GM12891 (cell line): ENCODE measurements at regions not wholly inside any gene's neighbourhood (a gene's known extent, or its start where the extent isn't known, plus 50 kb on each side); places are given as distances from the start of the nearest gene placed in this dataset.

Experiments
- PAX5 ChIP-seq: IDR thresholded peaks from 2 replicates; pipeline ENCODE4 v1.6.1; 2011; ENCODE audit warnings: low read length, moderate library complexity, mild to moderate bottlenecking; ENCODE audit not compliant: insufficient read depth, severe bottlenecking
- POLR2A ChIP-seq: IDR thresholded peaks from 2 replicates; pipeline ENCODE4 v1.6.1; 2011; ENCODE audit warnings: low read depth, low read length, control low read depth
- POLR2AphosphoS5 ChIP-seq: IDR thresholded peaks from 2 replicates; pipeline ENCODE4 v1.6.1; 2011; ENCODE audit warnings: low read depth, low read length, control low read depth
- POU2F2 ChIP-seq: IDR thresholded peaks from 2 replicates; pipeline ENCODE4 v1.6.1; 2011; ENCODE audit warnings: low read depth, mild to moderate bottlenecking, control low read depth, low read length, moderate library complexity
- SPI1 ChIP-seq: IDR thresholded peaks from 2 replicates; pipeline ENCODE4 v1.6.1; 2011; ENCODE audit warnings: low read depth, low read length, control low read depth
- TAF1 ChIP-seq: IDR thresholded peaks from 2 replicates; pipeline ENCODE4 v1.6.1; 2011; ENCODE audit warnings: low read depth, low read length, control low read depth

GRCh38 chr6:76166874-76167273 lies 94.4 kb upstream of the IMPG1 start:
- TF ChIP-seq POLR2A (no peak), POLR2AphosphoS5 (no peak), SPI1 (no peak), TAF1 (no peak), PAX5 (no peak), POU2F2 (no peak)
